SK-N-SH treated with all-trans-retinoic acid at 6 μM for 48 hours (cell line): ENCODE measurements at regions not wholly inside any gene's neighbourhood (a gene's known extent, or its start where the extent isn't known, plus 50 kb on each side); places are given as distances from the start of the nearest gene placed in this dataset.

ENCODE experiments used
- ARNTL ChIP-seq: fragments of 450-650 bp; formaldehyde crosslinking; IDR thresholded peaks from 2 replicates; pipeline ENCODE4 v1.5.0; 2020; ENCODE audit warnings: low read depth, mild to moderate bottlenecking, moderate library complexity, borderline replicate concordance
- CSDC2 ChIP-seq: fragments of 250-450 bp; sonication (Bioruptor Pico); IDR thresholded peaks from 2 replicates; pipeline ENCODE4 v1.5.0; 2020; ENCODE audit warnings: mild to moderate bottlenecking, moderate library complexity
- CSRNP3 ChIP-seq: fragments of 250-450 bp; sonication (Bioruptor Pico); IDR thresholded peaks from 2 replicates; pipeline ENCODE4 v1.5.1; 2021; ENCODE audit warnings: mild to moderate bottlenecking, moderate library complexity
- RARB ChIP-seq: fragments of 250-450 bp; sonication (Bioruptor Pico); IDR thresholded peaks from 2 replicates; pipeline ENCODE4 v1.8.0; 2021; ENCODE audit warnings: mild to moderate bottlenecking, moderate library complexity
- TCF4 ChIP-seq: fragments of 250-450 bp; sonication (Bioruptor Pico); IDR thresholded peaks from 2 replicates; pipeline ENCODE4 v1.8.0; 2021; ENCODE audit warnings: mild to moderate bottlenecking, moderate library complexity, borderline replicate concordance
- TSHZ2 ChIP-seq: fragments of 250-450 bp; sonication (Bioruptor Pico); IDR thresholded peaks from 2 replicates; pipeline ENCODE4 v1.5.0; 2020; ENCODE audit warnings: mild to moderate bottlenecking, moderate library complexity
- ZFP3 ChIP-seq: fragments of 250-450 bp; sonication (Bioruptor Pico); IDR thresholded peaks from 2 replicates; pipeline ENCODE4 v1.5.0; 2020; ENCODE audit warnings: mild to moderate bottlenecking, moderate library complexity
- ZNF8 ChIP-seq: fragments of 450-650 bp; formaldehyde crosslinking; IDR thresholded peaks from 2 replicates; pipeline ENCODE4 v1.5.0; 2020; ENCODE audit warnings: mild to moderate bottlenecking, moderate library complexity

GRCh38 chr4:12778706-12779105 is 705.4 kb downstream of the RAB28 start:
- TF ChIP-seq TSHZ2 (CRISPR knock-in tag) (no peak), CSDC2 (CRISPR knock-in tag) (no peak), ZFP3 (CRISPR knock-in tag) (no peak), ZNF8 (CRISPR knock-in tag) (no peak), ARNTL (CRISPR knock-in tag) (no peak), TCF4 (CRISPR knock-in tag) (no peak), RARB (CRISPR knock-in tag) (no peak), CSRNP3 (CRISPR knock-in tag) (no peak)
